T-helper 9 cell (primary cell): ENCODE measurements at regions not wholly inside any gene's neighbourhood (a gene's known extent, or its start where the extent isn't known, plus 50 kb on each side); places are given as distances from the start of the nearest gene placed in this dataset.

Experiments used
- DNase-seq: peaks from one replicate; pipeline ENCODE4 v3.0.0-alpha.2; 2020

DNA sequence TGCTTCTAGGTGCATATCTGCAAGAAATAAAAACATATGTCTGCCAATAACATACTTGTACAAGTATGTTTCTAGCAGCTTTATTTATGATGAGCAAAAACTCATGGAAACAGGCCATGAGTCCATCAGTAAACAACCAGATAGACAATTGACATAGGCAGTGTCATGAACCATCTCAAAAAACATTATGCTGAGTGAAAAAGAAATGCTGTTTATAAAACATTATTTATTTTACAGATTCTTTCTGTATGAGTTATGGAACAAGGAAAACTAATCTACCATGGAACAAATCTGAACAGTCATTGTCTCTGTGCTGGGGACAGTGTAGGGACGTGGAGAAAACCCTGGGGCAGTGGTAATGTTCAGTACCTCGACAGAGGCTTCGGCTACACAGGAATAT lies 283.9 kb downstream of the UQCRFS1 start:
- DNase-seq = no peak

DNA sequence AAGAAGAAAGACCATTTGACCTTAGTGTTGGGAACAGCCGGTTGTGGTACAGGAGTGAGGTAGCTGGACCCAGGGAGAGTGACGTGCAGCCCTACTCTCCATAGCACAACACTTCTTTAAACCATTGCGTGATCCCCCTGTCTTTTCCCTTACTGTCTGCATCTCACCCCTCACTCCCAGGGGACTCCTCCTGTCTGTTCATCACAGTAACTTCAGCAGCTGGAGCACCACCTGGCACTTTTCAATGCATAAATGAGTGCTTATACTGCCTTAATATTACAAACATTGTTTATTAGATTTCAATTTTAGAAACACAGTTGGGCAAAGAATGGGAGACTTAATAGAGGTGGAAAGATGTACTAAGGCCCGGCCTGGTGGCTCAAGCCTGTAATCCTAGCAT lies 285.5 kb downstream of the UQCRFS1 start:
- DNase-seq = no peak

GRCh38 chr19:28920269-28921066 lies 292.5 kb downstream of the UQCRFS1 start:
- no peak for DNase-seq

DNA sequence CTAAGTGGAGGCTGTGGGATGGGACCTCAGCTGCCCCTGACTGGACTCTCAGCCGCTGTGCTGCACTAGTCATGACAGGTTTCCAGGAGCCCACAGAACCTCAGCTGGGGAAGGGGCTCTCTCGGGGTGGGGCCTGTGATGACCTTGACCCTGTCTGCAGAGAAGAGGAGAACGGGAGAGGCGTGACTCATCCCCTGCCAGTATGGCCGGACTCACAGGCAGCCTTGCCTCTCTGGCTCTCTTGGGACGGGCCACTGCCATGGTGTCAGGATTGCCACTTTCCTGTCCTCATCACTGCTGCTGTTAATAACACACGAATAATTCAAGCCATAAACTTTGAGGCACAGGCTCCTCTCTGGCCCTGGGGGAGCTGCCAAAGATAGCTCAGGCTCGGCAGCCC lies 295.3 kb downstream of the UQCRFS1 start:
- DNase-seq = no peak

DNA sequence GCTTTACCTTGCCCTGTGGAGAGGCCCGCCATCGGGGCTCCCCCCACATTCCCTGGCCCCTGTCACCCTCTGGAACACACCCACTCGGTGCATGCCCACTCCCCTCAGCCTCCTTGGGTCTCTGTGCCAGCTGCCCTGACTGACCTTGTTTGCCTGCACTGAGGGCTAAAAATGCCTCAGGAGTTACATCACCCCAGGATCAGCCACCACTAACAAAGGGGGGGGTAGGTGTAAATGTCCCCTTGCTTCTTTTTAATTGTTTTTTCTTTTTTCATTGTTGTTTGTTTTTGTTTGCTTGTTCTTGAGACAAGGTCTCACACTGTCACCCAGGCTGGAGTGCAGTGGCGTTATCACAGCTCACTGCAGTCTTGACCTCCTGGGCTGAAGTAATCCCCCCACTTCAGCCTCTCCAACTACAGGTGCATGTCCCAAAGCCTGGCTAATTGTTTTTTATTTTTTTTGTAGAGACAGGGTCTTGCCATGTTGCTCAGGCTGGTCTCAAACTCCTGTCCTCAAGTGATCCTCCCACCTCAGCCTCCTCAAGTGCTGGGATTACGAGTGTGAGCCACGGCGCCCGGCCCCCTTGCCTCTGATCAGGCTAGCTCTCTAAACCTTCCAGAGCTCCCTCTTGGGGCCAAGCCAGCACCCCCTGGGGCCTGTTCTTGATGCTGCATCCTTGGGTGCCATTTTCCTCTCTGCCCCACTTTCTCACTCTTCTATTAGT lies 297.1 kb downstream of the UQCRFS1 start:
- no peak for DNase-seq

DNA sequence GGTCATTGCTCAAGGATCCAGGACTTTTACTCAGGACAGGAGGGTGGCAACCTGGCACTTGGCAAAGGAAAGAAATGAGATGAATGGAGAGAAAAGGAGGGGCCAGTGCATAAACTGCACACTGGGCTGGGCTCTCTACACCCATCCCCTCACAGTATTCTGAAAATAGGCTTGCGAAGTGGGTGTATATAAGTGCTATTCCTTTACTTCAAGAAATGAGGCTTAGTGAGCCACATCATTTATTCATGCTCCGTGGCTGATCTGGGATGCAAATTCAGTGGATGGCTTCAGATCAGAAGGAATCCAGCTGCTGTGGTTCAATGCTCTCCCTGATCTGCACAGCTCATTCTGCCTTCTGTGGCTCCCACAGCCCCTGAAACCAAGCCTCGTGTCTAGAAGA lies 297.7 kb downstream of the UQCRFS1 start:
- no peak for DNase-seq

DNA sequence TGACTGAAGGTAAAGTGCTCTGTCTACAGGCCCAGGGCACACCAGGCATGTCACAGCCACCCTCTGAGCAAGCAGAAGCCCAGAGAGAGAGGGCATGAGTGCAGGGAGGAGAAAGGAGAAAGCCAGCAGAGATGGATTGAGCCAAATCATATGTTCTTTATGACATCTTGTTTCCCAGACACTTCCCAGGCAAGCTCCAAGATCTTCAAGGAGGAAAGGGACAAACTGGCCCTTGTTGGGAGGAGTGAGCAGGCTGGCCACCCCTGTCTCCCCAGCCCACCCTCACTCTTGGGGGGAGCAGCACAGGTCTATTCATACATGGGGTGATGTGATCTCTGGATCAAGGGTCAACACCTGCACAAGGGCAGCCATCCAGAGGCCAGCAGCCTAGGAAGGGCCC lies 298.8 kb downstream of the UQCRFS1 start:
- no peak for DNase-seq

- DNase-seq = no peak
Observed at GRCh38 chr19:28913626-28914025, 299.3 kb downstream of the UQCRFS1 start.

DNA sequence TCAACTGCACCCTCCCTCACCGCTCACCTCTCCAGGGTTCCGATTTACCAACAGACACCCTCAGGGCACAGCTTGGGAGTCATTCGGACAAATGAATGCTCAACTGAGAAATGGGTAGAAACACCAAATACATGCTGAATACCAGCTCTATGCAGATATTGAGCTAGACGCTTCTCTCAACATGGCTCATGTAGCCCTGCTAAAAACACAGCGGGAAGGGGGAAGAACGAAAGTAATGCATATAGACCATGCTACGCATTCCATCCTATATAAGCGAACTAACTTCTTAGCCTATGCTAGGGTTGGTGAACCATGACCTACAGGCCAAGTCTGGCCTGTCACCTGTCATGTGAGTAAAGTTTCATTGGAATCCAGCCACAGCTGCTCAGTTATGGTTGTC lies 304.0 kb downstream of the UQCRFS1 start:
- no peak for DNase-seq

DNA sequence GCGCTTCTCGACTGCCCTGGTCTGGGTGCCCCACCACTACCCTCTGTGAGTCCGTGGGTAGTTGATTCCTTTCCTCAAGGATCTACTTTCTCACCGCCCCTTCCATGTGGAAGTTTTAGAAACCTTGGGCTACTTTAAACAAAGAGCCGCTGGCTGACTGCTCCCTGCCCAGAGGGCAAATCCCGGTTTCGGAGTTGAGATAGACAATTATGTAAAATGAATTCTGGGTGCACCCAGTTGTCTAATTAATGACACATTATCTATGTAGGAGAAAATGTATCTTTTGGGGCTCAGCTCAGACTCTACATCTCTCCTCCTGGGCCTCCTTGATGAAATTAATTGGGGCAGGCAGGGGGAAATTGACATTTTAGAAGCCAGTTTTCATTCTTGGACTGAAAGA lies 305.4 kb downstream of the UQCRFS1 start:
- no peak for DNase-seq

- no peak for DNase-seq
Observed at GRCh38 chr19:28905996-28906395, 307.0 kb downstream of the UQCRFS1 start.

- DNase-seq = no peak
Observed at GRCh38 chr19:28899703-28900102, 313.2 kb downstream of the UQCRFS1 start.

DNA sequence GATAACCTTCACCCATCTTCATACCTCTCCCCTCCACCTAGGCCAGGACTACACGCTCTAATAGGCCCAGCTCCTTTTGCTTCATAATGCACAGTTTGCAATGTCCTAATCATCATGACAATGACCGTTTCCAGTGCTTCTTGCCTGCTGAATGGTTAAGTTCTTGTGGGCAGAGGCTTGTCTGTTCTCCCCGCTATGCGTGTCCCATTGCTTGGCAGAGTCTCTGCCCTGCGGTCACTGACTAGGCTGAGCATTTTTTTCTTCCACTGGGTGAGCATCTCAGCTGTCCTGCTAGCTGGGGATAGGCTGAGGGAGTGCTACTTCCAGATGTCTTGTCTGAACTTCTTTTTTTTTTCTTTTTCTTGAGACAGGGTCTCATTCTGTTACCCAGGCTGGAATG lies 314.7 kb downstream of the UQCRFS1 start:
- no peak for DNase-seq

DNA sequence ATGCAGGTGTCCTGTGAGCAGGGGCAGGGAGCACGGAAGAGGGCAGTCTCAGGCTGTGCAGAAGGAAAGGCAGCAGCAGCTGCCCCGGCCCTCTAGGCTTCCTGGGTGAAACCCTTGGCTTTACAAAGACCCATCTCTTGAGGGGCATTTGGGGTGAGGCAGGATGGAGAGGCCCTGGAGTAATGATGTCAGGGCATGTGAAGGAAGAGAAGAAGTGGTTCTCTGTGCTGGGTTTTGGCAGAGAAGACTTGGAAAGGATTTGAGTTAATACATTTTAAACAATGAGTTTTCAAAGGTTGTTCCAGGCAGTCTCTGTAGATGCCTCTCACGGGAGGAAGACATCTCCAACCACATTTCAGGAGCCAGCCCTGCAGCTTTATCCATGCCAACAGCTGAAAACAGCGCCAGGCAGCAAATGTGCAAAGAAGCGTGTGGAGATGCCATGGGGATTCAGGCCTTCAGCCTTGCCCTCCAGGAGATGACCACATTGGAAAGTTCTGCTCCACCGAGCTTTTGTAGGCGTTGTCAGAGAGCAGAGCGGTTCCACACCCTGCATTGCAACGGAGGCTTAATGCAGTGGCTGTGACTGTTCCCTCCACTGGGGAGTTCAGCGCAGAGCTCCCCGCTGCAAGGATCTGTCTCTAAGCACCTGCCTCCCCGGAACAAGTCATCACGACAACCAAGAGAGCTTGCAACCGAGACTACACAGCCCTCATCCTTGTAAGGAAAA lies 322.8 kb downstream of the UQCRFS1 start:
- no peak for DNase-seq

DNA sequence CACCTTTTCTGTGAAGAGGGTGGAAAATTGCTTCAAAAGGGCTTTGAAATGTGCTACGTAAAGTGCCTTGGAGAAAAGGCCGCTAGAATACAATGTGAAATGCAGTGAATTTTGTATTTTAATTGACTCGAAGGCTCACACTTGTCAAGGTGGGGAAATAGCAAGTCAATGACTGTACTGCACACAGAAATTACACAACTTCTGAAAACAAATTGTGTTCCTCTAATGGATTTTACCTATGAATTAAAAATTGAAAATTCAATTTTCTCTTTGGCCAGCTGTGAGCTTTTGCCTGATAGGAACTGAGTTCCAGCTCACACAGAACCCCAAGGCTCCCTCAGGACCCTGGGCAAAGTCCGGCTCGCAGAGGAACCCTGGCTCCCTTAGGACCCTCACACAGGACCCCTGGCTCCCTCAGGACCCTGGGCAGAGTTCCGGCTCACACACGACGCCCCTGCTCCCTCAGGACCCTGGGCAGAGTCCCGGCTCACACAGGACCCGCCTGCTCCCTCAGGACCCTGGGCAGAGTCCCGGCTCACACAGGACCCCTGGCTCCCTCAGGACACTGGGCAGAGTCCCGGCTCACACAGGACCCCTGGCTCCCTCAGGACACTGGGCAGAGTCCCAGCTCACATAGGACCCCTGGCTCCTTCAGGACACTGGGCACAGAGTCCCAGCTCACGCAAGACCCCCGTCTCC lies 324.9 kb downstream of the UQCRFS1 start:
- DNase-seq = no peak

GRCh38 chr19:28886708-28887107 lies 326.2 kb downstream of the UQCRFS1 start:
- DNase-seq = no peak

- no peak for DNase-seq
Observed at GRCh38 chr19:28885965-28886364, 327.0 kb downstream of the UQCRFS1 start.

DNA sequence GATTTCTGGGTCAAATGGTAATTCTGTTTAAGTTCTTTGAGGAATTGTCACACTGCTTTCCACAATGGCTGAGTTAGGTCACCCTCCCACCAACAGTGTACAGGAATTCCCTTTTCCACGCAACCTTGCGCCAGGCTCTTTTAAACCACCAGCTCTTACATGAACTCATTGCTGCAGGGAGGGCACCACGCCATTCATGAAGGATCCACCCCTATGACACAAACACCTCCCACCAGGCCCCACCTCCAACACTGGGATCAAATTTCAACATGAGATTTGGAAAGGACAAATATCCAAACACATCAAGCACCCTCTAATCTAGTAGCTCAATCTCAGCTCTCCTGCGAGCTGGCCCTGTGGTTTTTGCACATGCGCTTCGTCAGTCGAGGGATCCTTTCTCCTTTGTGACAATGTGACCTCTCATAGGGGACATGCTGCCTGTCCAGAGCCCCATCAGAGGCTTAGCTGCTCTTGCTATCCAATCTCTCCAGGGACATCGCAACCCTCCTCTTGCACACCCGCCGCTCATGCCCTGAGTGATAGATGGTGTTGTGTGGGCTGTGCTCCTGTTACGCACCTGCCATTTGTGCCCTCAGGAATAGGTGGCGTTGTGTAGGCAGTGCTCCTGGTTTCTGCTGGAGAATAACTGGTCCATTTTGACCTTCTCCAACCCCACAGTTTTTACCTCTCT lies 328.0 kb downstream of the UQCRFS1 start:
- no peak for DNase-seq

DNA sequence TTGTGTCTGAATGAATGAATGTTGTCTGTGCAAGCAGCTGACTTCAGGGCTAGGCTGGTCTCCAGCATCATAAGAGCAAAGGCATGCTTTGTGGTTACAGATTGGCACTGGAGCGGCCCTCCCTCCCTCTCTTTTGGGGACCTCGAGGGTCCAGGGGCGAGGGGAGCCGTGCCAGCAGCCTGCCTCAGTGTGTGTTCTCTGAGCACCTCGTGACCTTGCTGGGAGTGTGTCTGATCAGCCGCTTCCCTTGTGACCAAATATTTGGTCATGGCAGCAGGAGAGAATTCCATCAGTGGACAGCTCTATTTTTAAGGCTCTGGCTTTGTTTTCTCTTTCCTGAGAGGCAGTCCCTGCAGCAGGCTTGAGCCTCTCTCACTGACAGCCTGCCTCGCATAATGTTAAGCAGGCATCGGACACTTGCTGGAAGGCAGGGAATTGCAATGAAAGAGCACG lies 329.7 kb downstream of the UQCRFS1 start:
- DNase-seq = no peak

GRCh38 chr19:28882818-28883217 lies 330.1 kb downstream of the UQCRFS1 start:
- DNase-seq = no peak

- DNase-seq = no peak
Observed at GRCh38 chr19:28881616-28882015, 331.3 kb downstream of the UQCRFS1 start.

DNA sequence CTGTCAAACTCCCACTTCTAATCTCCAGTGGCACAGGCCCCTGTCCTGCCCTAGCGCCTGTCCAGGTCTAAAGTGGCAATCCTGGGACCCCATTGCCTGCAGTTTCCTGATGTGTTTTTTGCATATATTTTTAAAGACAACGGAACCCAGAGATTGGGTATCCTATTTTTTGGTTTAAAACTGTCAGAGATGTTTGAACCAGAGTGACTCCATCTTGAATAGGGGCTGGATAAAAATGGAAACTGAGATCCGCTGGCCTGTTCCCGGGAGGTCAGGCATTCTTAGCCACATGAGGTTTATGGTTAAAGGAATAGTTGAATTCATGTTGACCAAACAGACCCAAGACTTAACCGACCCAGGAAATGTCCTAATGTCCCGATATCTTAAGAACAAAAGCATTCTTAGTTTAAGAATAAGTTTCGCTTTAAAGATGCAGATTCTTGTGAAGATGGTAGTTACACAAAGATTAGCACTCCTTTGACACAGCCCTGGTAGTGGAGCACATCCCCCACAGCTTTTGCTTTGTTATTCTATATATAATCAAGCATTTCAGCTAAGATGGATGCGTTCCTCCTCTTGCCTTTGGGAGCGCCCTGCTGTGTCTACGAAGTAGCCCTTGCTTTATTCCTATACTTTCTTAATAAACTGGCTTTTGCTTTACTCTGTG lies 332.1 kb downstream of the UQCRFS1 start:
- no peak for DNase-seq
